Cardiac muscle cell (in vitro differentiated cells and primary cell): ENCODE measurements at regions not wholly inside any gene's neighbourhood (a gene's known extent, or its start where the extent isn't known, plus 50 kb on each side); places are given as distances from the start of the nearest gene placed in this dataset.
A peak's percentile ranks its signal among the peaks of the same experiment; 100 is the strongest.

Source experiments
- DNase-seq, 2 donors: peaks; one replicate each; pipeline versions ENCODE4 v3.0.0 to v3.0.0-alpha.2; 2010 to 2017; ENCODE audit warnings: low read depth in 1 of 2, low spot score in 1 of 2
- H3K27ac ChIP-seq: fragments of 200-600 bp; sonication (generic); 2 replicates; pipeline ENCODE4 v1.5.1; 2016
- H3K27me3 ChIP-seq: fragments of 200-600 bp; sonication (generic); 2 replicates; pipeline ENCODE4 v1.6.0; 2016; ENCODE audit warnings: control low read depth
- H3K36me3 ChIP-seq: fragments of 200-600 bp; sonication (generic); 2 replicates; pipeline ENCODE4 v1.5.1; 2016; ENCODE audit warnings: control low read depth
- H3K4me1 ChIP-seq: fragments of 200-600 bp; sonication (generic); 2 replicates; pipeline ENCODE4 v1.8.1; 2017; ENCODE audit warnings: low read depth, mild to moderate bottlenecking, mixed run types
- H3K4me3 ChIP-seq: fragments of 200-600 bp; sonication (generic); 2 replicates; pipeline ENCODE4 v1.5.1; 2016; ENCODE audit warnings: mild to moderate bottlenecking
- H3K9me3 ChIP-seq: fragments of 200-600 bp; sonication (generic); 2 replicates; pipeline ENCODE4 v1.5.1; 2017; ENCODE audit warnings: low read depth, mild to moderate bottlenecking, control low read depth
- CTCF ChIP-seq: IDR thresholded peaks from 2 replicates; pipeline ENCODE4 v1.5.1; 2012; ENCODE audit warnings: low read depth, mild to moderate bottlenecking, low read length

- Histone ChIP-seq H3K27ac (no peak overlapping the region), H3K4me3 (no peak overlapping the region), H3K27me3 (no peaks in the 10 kb centered on the region), H3K4me1 (no peaks in the 10 kb centered on the region), H3K9me3 (no peaks in the 10 kb centered on the region), H3K36me3 (no peaks in the 10 kb centered on the region)
- peak; percentile 42 to 69 for DNase-seq
- TF ChIP-seq CTCF, result peak; percentile 40
Measured at GRCh38 chr4:65007841-65008439, 598.7 kb upstream of the TECRL start.

GRCh38 chr4:64975177-64975576 lies 565.9 kb upstream of the TECRL start:
- no peak for DNase-seq
- TF ChIP-seq CTCF, result no peak
- no peaks in the 10 kb centered on the region for H3K27me3 ChIP-seq

GRCh38 chr4:64969081-64969480 lies 559.8 kb upstream of the TECRL start:
- Histone ChIP-seq H3K27ac (no peak overlapping the region), H3K27me3 (no peaks in the 10 kb centered on the region), H3K4me1 (no peaks in the 10 kb centered on the region), H3K9me3 (no peaks in the 10 kb centered on the region), H3K36me3 (no peaks in the 10 kb centered on the region), H3K4me3 (no peak overlapping the region)
- TF ChIP-seq CTCF, result no peak
- no peak for DNase-seq

More at GRCh38 chr4:64975177-64975576, 565.9 kb upstream of the TECRL start:
- H3K4me3 ChIP-seq, result no peak overlapping the region
- no peaks in the 10 kb centered on the region for H3K36me3 ChIP-seq
- H3K9me3 ChIP-seq, result no peaks in the 10 kb centered on the region
- H3K4me1 ChIP-seq, result no peaks in the 10 kb centered on the region
- no peak overlapping the region for H3K27ac ChIP-seq

- TF ChIP-seq CTCF, result no peak
- no peaks in the 10 kb centered on the region for H3K4me1 ChIP-seq
- no peaks in the 10 kb centered on the region for H3K9me3 ChIP-seq
- no peaks in the 10 kb centered on the region for H3K36me3 ChIP-seq
- no peak for DNase-seq
- no peak overlapping the region for H3K27ac ChIP-seq
- H3K4me3 ChIP-seq, result no peak overlapping the region
- no peaks in the 10 kb centered on the region for H3K27me3 ChIP-seq
Measured at GRCh38 chr4:64967286-64967685, 558.0 kb upstream of the TECRL start.

GRCh38 chr4:64960516-64960915 lies 551.3 kb upstream of the TECRL start:
- Histone ChIP-seq H3K4me3 (no peak overlapping the region), H3K36me3 (no peaks in the 10 kb centered on the region), H3K27ac (no peak overlapping the region), H3K9me3 (no peaks in the 10 kb centered on the region), H3K4me1 (no peaks in the 10 kb centered on the region), H3K27me3 (no peaks in the 10 kb centered on the region)
- TF ChIP-seq CTCF, result no peak
- DNase-seq, result no peak
